Thyroid gland (tissue), 4 donors: ENCODE measurements at regions not wholly inside any gene's neighbourhood (a gene's known extent, or its start where the extent isn't known, plus 50 kb on each side); places are given as distances from the start of the nearest gene placed in this dataset.

Experiments
- DNase-seq, 2 donors: peaks; one replicate each; pipeline ENCODE4 v3.0.0-alpha.2; 2019
- H3K27ac ChIP-seq, 3 donors: fragments of 200-600 bp; sonication (generic); 1 replicate in 2 of 3; 2 replicates in 1 of 3; pipeline ENCODE4 v1.5.1; 2016 to 2019; ENCODE audit warnings: mild to moderate bottlenecking in 1 of 3, moderate library complexity in 1 of 3
- H3K27me3 ChIP-seq: fragments of 200-600 bp; sonication (generic); one replicate; pipeline ENCODE4 v1.5.1; 2019
- H3K36me3 ChIP-seq, 2 donors: fragments of 200-600 bp; sonication (generic); one replicate each; pipeline ENCODE4 v1.5.1; 2016 to 2019
- H3K4me1 ChIP-seq, 2 donors: fragments of 200-600 bp; sonication (generic); one replicate each; pipeline ENCODE4 v1.5.1; 2017 to 2019
- H3K4me3 ChIP-seq, 3 donors: fragments of 200-600 bp; sonication (generic); replicated peaks in 1 of 3; 1 replicate in 2 of 3; 2 replicates in 1 of 3; pipeline ENCODE4 v1.5.1; 2016; ENCODE audit warnings: mild to moderate bottlenecking in 1 of 3
- H3K9me3 ChIP-seq: fragments of 200-600 bp; sonication (generic); one replicate; pipeline ENCODE4 v1.5.1; 2017
- POLR2A ChIP-seq, 2 donors: fragments of 450-650 bp; IDR thresholded peaks; one replicate each; pipeline ENCODE4 v1.6.1; 2017; ENCODE audit warnings: antibody characterized with exemption in 2 of 2, mild to moderate bottlenecking in 2 of 2, moderate library complexity in 1 of 2
- WGBS, 2 donors: methylation state at CpG; one replicate each; pipeline ENCODE4 v1.1.5; 2017; 5-methylcytosine and 5-hydroxymethylcytosine counted together
- intact Hi-C: fragments of 100-400 bp; cut with DNase I; formaldehyde crosslinking; loops from one replicate; pipeline ENCODE4 v1.15.1; 2023
- TF ChIP-seq, protein P1 (sequence below), 6 experiments: fragments of 200-600 bp in 3 of 6; fragments of 450-650 bp in 3 of 6; sonication (generic) in 3 of 6; IDR thresholded peaks; one replicate each; pipeline ENCODE4 v1.5.1; 2016 to 2019; ENCODE audit warnings: antibody characterized with exemption in 6 of 6, mild to moderate bottlenecking in 2 of 6, inconsistent platforms in 1 of 6, moderate library complexity in 1 of 6

GRCh38 chr1:47529520-47530098 lies 91.8 kb downstream of the FOXD2 start:
- no peak for DNase-seq
- intact Hi-C loops = loop anchor here (10.0 kb wide), 1 partner anchor 195 kb away; no protein-coding TSS in a partner anchor
- Histone ChIP-seq H3K36me3 (no peaks in the 10 kb centered on the region), H3K27ac (no peak overlapping the region), H3K4me1 (peaks cover 0 to 12% of the 10 kb centered on the region in 2 donors), H3K4me3 (no peak overlapping the region), H3K9me3 (no peaks in the 10 kb centered on the region), H3K27me3 (no peaks in the 10 kb centered on the region)
- WGBS, 2 donors = 69 to 79% methylated on average over 1 of the region's 1 CpG
- TF ChIP-seq, protein P1, sequence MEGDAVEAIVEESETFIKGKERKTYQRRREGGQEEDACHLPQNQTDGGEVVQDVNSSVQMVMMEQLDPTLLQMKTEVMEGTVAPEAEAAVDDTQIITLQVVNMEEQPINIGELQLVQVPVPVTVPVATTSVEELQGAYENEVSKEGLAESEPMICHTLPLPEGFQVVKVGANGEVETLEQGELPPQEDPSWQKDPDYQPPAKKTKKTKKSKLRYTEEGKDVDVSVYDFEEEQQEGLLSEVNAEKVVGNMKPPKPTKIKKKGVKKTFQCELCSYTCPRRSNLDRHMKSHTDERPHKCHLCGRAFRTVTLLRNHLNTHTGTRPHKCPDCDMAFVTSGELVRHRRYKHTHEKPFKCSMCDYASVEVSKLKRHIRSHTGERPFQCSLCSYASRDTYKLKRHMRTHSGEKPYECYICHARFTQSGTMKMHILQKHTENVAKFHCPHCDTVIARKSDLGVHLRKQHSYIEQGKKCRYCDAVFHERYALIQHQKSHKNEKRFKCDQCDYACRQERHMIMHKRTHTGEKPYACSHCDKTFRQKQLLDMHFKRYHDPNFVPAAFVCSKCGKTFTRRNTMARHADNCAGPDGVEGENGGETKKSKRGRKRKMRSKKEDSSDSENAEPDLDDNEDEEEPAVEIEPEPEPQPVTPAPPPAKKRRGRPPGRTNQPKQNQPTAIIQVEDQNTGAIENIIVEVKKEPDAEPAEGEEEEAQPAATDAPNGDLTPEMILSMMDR (IDR thresholded peaks at IDR 0.05) = peak in 3 of 6 experiments; percentile 15 to 26 (median 15)
- TF ChIP-seq POLR2A (IDR thresholded peaks at IDR 0.05) = no peak

DNA sequence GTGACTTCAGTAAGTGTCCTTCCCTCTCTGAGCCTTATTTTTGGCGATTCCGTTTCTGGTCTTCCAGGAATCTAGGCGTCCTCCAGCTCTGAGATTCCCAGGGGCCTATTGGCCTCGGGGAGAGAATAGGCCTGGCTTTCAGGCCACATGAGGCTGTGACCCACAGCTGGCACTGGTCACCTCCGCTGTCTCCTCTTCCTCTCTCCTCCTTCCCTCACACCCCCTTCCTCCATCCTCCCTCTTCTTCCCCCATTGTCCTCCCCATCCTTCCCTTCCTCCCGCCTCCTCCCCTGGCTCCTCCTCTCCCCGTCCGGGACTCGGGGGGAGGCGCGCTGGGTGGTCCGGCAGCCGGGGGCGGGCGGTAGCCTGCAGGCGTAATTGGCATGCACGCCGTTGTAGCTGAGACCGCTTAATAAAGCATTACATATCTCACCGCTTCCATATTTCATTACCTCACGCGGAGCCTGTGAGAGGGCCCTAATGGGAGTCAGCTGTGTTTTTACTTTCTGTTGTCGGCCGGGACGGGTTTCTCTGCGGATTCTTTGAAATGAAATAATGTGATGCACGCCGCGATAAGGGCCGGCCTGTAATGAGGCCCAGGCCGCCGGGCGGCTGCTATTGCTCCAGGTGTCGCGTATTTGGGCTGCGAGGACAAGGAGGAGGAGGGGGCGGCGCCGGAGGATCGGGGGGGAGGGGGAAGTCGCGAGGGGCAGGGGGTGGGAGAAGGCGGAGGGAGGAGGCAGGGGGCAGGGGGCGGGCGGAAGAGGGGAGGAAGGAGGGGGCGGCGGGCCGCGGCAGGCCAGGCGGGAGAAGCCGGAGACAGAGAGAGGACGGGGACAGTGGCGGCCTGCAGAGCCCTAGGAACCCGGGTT lies 95.3 kb downstream of the FOXD2 start:
- H3K9me3 ChIP-seq = no peaks in the 10 kb centered on the region
- 11 to 15% methylated on average over 39 to 49 of the region's 54 CpGs for WGBS, 2 donors
- no peak for TF ChIP-seq POLR2A (IDR thresholded peaks at IDR 0.05)
- TF ChIP-seq, protein P1 (IDR thresholded peaks at IDR 0.05) = no peak
- H3K27ac ChIP-seq = peak overlapping the region in 2 of 3 donors; percentile 4 to 21
- no peaks in the 10 kb centered on the region for H3K27me3 ChIP-seq
- H3K4me1 ChIP-seq = peaks cover 0 to 12% of the 10 kb centered on the region in 2 donors
- H3K4me3 ChIP-seq = peak overlapping the region in 2 of 3 donors; percentile 24 to 62
- DNase-seq = peak; percentile 31 to 33
- no peaks in the 10 kb centered on the region for H3K36me3 ChIP-seq
- intact Hi-C loops = no loop called here

DNA sequence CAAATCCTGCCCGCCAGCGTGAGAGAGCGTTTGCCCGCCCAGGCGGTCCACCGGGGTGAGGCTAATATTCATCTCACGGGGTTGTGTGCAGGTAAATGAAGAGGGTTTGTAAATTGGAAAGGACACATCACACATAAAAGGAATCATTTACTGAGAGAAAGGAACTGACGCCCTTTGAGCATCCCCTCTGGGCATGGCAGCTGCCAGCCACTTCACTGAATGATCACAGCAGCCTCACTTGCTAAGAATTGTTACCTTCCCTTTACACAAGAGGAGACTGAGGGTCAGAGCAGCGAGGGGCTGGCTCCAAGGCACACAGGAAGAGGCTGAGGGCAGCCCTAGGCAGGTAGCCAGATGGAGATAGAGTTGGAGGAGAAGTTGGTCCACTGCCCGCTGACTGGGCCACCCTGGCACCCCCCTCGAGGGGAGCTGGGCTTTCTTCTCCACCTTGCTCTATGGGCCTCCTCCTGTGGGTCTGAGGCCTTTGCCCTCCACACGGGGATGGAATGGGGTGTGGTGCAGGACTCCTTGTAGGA lies 96.0 kb downstream of the FOXD2 start:
- WGBS, 2 donors = 46 to 47% methylated on average over 10 to 12 of the region's 12 CpGs
- DNase-seq = no peak
- Histone ChIP-seq H3K27ac (no peak overlapping the region), H3K9me3 (no peaks in the 10 kb centered on the region), H3K4me1 (peaks cover 0 to 12% of the 10 kb centered on the region in 2 donors), H3K36me3 (no peaks in the 10 kb centered on the region), H3K27me3 (no peaks in the 10 kb centered on the region), H3K4me3 (peak overlapping the region in 1 of 3 donors; percentile 24)
- intact Hi-C loops = no loop called here
- TF ChIP-seq, protein P1 (IDR thresholded peaks at IDR 0.05) = no peak
- TF ChIP-seq POLR2A (IDR thresholded peaks at IDR 0.05) = no peak

- no peaks in the 10 kb centered on the region for H3K36me3 ChIP-seq
- H3K27ac ChIP-seq = no peak overlapping the region
- no peak for TF ChIP-seq POLR2A (IDR thresholded peaks at IDR 0.05)
- TF ChIP-seq, protein P1 (IDR thresholded peaks at IDR 0.05) = no peak
- intact Hi-C loops = no loop called here
- no peak overlapping the region for H3K4me3 ChIP-seq
- H3K27me3 ChIP-seq = no peaks in the 10 kb centered on the region
- no peaks in the 10 kb centered on the region for H3K9me3 ChIP-seq
- 73 to 84% methylated on average over 4 of the region's 4 CpGs for WGBS, 2 donors
- DNase-seq = no peak
- peaks cover 0 to 12% of the 10 kb centered on the region in 2 donors for H3K4me1 ChIP-seq
Observed at GRCh38 chr1:47534436-47534835, 96.6 kb downstream of the FOXD2 start.
